SIG-M5 treated with dmso at 0.1 percent for 504 hours (cell line): ENCODE measurements at regions not wholly inside any gene's neighbourhood (a gene's known extent, or its start where the extent isn't known, plus 50 kb on each side); places are given as distances from the start of the nearest gene placed in this dataset.

ENCODE experiments used
- DNase-seq: peaks from one replicate; lab custom pipeline; 2025; ENCODE audit not compliant: unreplicated experiment; lab: John Stamatoyannopoulos, UW

DNA sequence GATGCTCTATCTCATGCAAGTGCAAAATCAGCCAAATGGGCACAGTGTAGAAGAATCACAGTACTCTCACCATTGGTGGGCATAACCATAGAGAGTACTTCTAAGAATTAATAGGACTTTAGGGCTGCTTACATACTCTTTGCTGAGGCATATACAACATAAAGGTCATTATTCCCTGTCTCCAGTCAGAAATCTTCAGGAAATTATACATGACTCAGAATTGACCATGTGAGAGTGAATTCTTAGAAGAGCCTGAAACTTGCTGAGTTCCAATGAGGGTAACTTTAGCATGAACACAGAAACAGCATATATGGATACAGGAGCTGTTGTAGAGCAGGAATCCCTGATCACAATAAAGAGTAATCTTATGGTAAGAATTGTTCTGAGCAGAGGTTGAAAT, 498.7 kb downstream of the TENT5A start:
- no peak for DNase-seq

DNA sequence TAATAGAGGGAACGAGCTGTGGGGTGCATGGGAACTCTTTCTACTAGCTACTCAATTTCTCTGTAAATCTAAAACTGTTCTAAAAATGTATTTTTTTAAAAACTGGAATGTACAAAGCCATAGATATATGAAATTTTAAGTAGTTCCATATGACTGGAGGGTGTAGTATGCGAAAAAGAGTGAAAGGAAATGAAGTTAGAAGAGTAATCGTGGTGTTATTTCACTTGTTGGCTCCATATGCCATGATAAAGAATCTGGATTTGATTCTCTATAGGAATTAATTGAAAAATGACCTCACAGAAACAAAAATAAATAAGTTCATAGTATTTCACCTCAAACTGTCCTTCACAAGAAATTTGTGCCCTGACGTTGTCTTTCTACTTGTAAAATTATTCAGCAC, 500.2 kb downstream of the TENT5A start:
- no peak for DNase-seq

DNA sequence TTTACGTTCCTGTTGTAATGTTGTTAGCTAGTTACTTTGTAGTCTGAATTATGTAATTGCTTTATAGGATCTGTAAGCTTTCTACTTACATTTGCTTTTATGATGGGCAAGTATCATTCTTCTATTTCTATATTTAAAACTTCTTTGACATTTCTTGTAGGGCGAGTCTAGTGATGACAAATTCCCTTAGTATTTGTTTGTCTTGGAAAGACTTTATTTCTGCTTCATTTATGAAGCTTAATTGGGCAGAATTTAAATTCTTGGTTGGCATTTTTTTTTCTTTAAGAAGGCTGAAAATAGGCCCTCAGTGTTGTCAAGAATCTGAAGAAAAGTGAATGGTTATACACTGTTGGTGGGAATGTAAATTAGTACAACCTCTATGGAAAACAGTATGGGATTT, 506.3 kb downstream of the TENT5A start:
- no peak for DNase-seq

GRCh38 chr6:81242624-81243023, 509.9 kb downstream of the TENT5A start:
- no peak for DNase-seq

- DNase-seq, result peak; percentile 9
These were observed 511.1 kb downstream of the TENT5A start for GRCh38 chr6:81241126-81242041.

DNA sequence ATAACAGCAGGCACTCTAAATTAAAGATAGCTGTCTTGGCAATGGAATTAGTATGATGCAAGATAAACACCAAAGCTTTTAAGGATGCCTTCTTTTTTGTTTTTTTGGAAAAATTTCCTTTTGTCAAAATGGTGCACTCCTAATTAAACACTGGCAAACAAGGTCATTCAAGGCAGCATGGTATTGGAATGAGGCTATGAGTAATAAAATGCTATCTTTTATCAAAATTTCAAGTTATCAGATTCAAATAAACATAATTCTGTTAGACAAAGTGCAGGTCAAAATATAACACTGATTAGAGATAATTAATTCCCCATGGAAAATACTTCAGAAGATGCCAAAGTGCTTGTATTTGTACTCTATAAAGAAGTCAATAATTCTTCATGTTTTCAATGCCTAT, 514.1 kb downstream of the TENT5A start:
- no peak for DNase-seq

GRCh38 chr6:81237226-81237625, 515.3 kb downstream of the TENT5A start:
- DNase-seq, result no peak

DNA sequence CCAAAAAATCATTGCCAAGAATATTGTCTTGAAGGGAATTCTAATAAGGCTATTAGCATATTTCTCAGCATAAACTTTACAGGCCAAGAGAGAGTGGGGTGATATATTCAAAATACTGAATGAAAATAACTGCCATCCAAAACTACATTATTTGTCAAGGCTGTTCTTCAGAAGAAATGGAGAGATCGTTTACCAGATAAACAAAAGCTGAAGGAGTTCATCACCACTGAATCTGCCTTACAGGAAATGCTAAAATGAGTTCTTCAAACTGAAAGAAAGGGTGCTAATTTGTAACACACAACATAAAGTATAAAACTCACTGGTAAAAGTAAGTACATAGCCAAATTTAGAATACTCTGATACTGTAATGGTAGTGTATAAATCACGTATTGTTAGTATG, 517.0 kb downstream of the TENT5A start:
- DNase-seq, result no peak

DNA sequence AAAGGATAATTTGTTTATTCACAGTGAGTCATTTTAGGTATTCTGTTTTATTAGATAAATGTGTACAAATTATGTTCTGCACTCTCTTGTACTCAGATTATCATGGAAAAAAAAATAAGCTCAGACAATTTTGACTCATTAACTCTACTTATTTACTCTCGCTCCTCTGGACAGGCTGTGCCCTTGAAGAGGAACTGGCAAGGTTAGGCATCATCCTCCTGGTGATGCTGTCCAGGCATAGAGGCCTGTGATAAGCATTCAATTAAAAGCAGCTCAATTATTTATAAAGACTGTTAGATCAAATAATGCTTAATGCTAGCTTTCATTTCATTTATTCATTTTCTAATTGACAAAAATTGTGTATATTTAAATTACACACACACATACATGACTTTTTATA, 518.5 kb downstream of the TENT5A start:
- no peak for DNase-seq

DNA sequence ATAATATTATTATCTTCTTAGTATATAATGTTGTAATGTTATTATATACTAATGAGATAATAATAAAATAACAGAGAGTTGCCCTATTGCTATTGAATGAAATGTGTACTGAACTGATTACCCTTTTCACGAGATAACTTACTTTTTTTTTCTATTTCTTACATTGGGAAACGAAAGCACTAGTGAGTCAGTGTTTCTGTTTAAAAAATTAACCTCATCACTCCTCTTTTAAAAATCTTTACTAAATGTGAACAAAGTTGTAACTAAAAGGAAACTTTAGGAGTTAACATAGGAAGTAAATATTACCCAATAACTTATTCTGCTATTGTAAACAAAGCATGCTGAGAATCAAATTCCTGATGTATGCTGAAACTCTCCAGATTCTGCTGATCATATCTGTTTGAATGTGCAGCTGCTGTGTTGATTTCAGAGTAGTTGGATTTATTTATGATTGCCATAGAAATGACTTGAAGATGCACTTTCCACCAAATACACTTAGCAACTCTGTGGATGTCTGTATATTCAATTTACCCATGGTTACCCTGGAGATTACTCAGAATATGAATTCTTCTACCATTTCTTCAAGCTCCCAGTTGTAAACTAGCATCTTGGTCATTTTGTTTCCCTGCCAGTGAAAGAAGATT, 523.4 kb downstream of the TENT5A start:
- DNase-seq, result no peak

GRCh38 chr6:81226957-81227356, 525.5 kb downstream of the TENT5A start:
- DNase-seq, result no peak

DNA sequence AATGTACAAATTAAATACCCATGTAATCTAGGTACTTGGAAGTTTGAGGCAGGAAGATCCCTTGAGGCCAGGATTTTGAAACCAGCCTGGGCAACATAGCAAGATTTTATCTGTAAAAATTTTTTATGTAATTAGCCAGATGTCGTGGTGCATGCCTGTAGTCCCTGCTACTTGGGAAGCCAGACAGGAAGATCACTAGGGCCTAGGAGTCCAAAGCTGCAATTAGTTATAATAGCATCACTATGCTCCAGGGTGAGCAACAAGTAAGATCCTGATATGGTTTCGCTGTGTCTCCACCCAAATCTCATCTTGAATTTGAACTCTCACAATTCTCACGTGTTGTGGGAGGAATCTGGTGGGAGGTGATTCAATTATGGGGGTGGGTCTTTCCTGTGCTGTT, 535.8 kb downstream of the TENT5A start:
- DNase-seq, result no peak

- DNase-seq, result no peak
These were observed 537.4 kb downstream of the TENT5A start for GRCh38 chr6:81215092-81215432.

DNA sequence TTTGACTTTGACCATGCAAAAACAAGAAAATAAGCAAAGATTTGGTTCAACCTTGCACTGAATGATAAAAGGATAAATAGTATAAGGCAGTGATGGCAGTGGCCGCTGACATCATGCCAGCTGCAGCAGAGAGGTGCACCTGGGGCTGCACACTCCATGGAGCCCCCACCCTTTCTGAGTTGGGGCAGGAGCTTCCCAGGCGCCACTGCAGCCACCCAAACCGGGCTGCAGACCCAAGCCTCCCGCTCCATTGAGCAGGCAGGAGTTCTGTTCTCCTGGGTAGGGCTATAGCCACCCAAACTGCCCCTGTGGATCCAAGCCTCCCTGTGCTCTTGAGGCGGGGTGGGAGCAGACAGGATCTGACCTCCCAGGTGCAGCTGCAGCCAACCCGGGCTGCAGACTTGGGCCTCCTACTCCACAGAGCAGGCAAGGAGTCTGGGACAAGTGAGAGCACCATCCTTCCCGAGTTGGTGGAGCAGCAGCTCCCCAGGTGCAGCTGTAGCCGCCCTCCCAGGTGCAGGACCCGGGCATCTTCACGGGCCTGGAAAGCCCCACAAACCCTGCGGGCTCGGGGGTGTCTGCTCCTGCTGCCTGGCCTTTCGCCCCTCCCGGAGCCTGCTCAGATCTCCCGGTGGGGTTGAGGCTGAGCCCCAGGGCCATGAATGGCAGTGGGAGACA, 537.9 kb downstream of the TENT5A start:
- no peak for DNase-seq

GRCh38 chr6:81204731-81205130, 547.8 kb downstream of the TENT5A start:
- DNase-seq, result no peak

- DNase-seq, result no peak
These were observed 558.1 kb downstream of the TENT5A start for GRCh38 chr6:81194374-81194773.

- DNase-seq, result no peak
These were observed 580.3 kb downstream of the TENT5A start for GRCh38 chr6:81172056-81172740.

- DNase-seq, result no peak
These were observed 583.3 kb downstream of the TENT5A start for GRCh38 chr6:81169166-81169565.

GRCh38 chr6:81166770-81167169, 585.7 kb downstream of the TENT5A start:
- DNase-seq, result no peak

DNA sequence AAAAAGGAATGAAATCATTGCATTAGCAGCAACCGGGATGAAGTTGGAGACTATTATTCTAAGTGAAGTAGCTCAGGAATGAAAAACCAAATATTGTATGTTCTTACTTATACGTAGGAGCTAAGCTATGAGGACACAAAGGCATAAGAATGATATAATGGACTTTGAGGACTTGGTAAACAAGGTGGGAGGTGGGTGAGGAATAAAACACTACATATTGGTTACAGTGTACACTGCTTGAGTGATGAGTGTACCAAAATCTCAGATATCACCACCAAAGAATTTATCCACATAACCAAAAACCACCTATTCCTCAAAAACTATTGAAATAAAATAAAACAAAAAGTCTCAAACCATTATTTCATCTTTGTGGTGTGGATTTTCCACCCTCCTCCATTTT, 593.5 kb downstream of the TENT5A start:
- no peak for DNase-seq

DNA sequence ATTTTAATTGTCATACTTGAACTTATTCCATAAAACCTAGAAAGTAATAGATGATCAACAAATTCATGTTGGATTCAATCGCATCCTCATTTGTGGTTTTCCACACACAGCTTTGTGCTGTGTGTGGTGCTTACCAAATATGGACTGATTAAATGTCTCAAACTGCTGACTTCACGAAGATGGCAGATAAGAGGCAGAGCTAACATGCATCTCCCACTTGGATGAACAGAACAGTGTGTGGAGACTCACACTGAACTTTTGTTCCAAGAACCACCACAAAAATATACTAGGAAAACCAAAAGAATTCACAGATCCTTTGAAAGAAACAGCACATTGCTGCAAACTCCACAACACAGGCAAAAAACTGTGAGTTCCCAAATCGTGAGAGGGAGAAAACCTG, 603.7 kb downstream of the TENT5A start:
- DNase-seq, result no peak

DNA sequence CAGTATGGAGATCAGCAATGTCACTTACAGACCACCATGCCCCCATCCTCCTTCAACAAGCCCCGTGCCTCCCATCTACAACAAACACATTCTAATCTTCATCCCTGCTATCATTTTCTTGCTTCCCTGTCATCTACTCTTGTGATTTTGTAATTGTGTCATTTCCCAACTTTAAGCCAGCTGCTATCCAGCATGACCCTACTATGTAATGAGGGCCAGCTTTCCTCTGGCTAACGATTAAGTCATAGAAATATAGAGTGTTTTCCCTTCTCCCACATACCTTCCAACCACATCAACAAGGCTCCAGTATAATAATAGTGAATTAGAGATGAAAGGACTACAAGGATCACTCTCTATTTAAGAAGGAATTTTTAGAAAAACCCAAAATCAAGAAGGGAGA, 607.0 kb downstream of the TENT5A start:
- no peak for DNase-seq
